HG03103 (cell line): ENCODE measurements at regions not wholly inside any gene's neighbourhood (a gene's known extent, or its start where the extent isn't known, plus 50 kb on each side); places are given as distances from the start of the nearest gene placed in this dataset.
"Not testable (repeated sequence)": the region's sequence is repeated elsewhere in the genome, so short reads cannot be mapped to it uniquely, and the experiment has no call there.

Experiments
- ATAC-seq: cut with Tn5 transposase; IDR thresholded peaks from one replicate; pipeline ENCODE4 v1.9.1; 2021; ENCODE audit warnings: low read depth; ENCODE audit not compliant: unreplicated experiment

DNA sequence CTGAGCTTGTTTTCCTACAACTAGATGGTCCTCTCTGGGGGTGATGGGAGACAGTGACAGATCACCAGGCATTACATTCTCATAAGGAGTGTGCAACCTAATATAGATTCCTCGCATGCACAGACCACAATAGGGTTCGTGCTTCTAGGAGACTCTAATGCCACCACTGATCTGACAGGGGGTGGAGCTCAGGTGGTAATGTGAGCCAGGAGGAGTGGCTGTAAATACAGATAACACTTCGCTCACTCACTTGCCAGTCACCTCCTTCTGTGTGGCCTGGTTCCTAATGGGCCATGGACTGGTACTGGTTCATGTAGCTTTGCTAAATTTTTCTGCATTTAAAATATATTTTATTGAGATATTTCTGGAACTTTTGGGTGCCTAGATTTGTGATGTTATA is 202.3 kb upstream of the ZNF32 start:
- no peak for ATAC-seq

DNA sequence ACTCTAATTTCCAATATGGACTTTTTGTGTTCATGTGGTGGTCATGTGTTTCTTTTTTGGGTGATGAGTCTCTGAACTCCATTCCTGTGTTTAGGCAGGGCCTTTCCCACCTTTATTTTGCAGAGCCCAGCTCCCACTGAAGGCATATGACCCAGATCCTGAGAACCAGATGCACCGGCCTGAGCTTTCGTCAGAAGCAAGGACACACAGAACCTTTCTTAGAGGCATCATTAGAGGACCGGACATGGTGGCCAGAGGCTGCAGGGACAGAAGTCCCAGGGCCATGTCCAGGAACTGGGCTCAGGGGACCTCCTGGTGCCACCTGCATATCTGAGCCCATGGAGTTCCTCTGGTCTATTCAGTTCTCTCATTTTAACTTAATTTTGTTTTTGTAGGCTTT is 200.9 kb upstream of the ZNF32 start:
- ATAC-seq, result no peak

DNA sequence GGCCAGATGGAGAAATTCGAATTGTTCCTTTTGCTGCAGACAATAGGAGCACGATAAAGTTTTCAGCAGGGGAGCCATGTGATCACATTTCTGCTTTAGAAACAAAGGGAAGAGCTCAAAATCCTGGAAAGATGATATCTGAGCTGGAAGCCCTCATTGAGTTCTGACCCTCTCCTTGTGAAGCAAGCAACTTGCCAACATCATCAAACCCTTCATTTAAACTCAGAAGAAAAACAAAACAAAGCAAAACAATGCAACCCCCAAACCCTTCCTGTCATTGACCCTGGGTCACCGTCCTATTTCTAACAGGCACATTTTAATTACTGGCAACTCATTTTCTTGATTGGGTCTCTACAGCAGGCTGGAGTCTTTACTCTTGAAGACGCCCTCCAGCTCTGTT is 198.3 kb upstream of the ZNF32 start:
- no peak for ATAC-seq

DNA sequence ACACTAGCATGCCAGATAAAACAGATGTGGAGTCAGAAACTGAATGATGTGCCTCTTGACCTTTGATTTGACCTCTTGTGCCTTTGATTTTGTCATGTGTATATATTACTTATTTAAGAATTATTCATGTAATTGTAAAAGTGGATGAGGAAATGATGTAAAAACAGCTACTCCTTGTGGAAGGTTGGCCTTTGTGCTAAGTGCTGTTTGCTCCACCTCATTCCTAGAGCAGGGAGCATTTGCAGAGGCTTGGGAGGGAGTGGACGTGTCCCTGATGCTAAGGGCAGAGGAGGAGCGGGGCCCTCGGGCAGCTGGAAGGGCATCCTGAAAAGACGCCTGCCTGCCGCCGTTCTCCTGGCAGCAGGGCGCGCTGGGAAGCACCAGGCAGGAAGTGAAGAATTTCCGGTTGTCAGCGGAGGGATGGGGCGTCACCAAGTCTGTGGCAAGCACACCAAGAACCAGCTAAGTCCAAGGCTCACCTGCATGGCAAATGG is 197.6 kb upstream of the ZNF32 start:
- ATAC-seq, result peak; percentile 56

DNA sequence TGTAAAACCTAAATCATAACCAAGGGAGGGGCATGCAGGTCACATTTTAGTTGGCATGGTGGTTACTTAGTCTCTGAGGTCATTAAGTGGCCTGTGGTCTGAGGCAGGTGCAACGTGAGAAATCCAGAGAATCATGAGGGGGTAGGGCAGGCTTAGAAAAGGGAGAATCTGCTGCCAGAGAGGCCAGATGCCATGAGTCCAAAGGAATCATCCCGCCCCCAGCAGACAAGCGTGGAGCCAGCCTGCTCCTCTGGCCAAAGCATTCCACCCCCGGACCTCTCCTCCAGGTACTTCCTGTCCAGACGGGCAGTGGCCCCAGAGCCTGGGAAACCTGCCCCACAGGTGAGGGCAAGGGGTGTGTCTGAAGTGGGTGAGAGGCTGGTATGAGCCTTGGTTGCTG is 196.4 kb upstream of the ZNF32 start:
- no peak for ATAC-seq

DNA sequence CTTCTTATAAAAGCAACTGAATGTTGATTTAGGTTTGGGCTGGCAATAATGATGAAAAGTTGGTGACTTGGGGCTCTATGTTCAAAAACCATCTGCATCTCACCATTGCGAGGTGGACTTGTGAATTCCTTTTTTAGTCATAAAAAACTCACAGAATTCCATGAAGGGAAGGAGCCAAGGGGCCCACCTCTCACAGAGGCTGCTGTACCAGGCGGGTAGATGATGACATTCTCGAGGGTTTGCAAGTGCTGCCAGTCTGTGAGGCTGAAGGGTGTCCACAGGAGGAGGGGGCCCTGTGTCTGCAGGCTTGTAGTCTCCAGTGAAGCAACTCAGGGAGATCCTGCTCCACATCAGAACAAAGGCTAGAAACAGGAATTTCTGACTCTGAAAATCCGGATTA is 195.5 kb upstream of the ZNF32 start:
- ATAC-seq, result no peak

DNA sequence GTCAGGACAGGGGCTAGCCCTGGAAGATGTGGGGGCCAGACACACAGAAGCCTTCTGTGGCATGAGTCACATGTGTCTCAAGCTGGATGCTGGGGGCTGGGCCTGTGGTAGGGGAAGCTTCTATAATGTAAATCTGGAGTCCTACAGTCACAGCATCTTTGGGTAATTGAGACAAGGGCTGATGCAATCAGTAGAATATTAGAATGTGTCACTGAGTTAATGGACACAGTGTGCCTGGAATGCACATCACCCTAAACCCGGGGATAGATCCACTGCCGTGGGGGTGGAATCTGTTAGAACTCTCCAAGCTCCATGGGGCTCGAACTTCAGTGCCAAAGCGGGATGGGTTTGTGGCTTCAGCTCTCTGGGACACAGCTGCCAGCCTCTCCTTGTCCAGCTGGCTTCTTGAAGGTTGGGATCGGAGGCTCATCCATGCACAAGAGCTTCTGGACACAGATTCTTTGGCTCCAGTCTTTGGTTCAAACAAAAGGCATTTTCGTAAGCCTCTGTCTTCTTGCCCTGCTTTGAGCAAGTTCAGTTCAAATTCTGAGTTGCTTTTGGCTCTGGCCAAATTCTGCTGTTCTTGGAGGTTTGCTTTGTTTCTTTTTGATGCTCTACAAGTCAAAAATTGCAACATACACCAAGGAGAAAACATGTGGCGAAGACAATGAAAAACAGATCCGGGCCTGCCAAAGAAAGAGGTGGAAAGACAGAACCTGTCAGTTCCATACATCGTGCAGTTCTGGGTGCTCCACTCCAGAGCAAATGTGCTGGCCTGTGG is 194.8 kb upstream of the ZNF32 start:
- no peak for ATAC-seq

DNA sequence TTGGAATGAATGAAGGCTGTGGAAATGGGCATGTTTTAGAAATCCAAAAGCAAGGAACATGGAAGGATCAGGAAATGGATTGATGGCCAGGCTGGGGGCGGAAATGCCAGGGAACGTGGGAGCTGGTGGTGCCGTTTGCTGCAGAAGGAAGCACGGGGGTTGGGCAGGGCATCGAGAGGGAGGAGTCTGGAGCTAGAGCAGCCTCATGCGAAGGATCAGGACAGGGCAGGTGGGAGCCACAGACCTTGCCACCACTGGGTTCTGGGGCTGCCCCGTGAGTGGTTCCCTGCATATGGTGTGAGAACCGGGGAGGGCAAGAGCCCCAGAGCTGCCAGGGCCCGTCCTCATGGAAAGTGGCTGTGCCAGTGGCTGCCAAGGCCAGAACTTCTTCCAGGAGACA is 193.8 kb upstream of the ZNF32 start:
- ATAC-seq, result no peak

DNA sequence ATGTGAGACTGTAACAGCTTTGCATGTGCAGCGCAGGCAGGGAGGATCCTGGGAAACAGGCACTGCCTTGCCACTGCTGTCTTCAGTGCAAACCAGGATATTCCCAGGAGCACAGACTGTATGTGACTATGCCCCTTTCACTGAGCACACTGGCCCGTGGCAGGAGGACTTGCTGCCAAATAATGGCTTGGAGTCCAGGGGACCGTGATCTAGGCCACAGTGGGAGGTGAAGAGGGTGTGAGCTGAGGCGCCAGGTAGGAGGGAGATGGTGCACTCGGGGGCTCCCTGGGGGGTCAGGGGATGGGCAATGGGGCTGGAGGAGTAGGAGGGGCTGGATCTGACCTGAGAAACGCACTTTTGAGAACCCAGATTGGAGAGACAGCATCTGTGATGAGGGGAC is 193.4 kb upstream of the ZNF32 start:
- no peak for ATAC-seq

DNA sequence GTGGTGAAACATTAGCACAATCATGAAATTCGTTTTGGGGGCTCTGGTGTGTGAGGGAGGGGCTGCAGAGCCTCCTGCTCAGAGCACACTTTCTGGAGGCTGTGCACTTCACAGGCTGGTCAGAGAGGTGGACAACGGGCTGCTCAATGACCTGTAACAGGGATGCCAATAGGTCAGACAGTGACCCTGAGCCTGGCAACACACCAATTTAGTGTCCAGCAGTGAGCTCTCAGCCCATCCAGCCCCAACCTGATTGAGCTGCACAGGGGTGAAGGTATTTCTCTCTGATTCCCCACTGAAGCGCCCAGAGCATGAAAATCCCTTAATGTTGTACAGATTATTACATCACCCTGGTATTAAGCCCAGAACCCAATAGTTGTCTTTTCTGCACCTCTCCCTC is 191.3 kb upstream of the ZNF32 start:
- ATAC-seq, result no peak

DNA sequence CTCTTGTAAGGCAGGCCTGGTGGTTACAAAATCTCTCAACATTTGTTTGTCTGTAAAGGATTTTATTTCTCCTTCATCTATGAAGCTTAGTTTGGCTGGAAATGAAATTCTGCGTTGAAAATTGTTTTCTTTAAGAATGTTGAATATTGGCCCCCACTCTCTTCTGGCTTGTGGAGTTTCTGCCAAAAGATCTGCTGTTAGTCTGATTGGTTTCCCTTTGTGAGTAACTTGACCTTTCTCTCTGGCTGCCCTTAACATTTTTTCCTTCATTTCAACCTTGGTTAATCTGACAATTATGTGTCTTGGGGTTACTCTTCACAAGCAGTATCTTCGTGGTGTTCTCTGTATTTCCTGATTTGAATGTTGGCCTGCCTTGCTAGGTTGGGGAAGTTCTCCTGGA is 186.1 kb upstream of the ZNF32 start:
- not testable (repeated sequence) for ATAC-seq

DNA sequence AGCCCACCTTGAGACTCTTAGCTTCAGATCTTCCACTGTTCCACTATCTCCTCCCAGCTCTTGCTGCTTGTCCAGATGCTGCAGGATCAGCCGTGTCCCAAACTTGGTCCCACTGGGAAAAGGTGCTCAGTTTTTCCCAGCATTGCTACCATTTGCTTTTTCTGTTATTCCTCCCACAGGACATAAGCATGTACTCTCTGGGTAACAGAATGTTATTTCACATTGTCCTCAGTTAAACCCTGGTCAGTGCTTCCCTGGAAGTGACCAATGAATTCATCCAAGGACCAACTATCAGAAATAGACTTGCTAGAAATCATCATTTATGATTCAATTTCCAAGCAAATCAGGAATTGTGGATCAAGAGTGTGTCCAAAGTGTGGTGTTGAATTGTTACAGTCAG is 179.2 kb upstream of the ZNF32 start:
- ATAC-seq, result no peak

DNA sequence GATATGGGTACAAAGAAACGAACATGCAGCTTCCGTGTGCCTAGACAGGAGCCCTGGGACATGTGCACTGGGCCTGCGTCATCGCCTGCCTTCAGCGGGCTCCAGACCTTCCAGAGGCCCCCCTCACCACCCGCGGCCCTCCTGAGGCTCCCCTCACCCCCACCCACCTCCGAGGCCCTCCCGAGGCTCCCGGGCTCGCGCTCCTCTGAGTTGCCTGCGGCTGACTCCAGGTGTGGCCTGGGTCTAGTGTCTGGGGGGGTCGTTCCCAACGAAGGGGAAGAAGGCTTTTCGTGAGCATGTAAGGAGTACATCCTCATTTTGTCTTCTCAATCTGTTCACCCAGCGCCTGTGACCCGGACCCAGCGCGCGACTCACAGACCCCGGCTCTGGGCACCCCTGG is 177.3 kb upstream of the ZNF32 start:
- no peak for ATAC-seq

DNA sequence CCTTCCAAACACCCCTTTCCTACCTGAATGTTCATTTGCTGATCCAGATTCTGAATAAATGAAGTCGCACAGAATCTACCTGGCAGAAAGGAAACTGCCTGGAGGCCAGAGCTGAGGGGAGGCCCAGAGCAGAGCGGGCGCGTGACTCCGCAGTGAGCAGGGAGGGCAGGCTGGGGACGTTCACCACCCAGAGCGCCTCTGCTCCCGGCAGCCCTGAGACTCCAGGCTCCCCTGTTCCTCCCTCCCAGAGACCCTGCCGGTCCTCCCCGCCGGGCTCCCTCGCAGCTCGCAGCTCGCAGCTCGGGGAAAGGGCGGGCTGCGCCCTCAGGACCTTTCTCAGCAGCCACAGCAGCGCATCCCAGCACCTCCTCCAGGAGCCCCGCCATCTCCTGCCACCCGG is 176.7 kb upstream of the ZNF32 start:
- ATAC-seq, result no peak

DNA sequence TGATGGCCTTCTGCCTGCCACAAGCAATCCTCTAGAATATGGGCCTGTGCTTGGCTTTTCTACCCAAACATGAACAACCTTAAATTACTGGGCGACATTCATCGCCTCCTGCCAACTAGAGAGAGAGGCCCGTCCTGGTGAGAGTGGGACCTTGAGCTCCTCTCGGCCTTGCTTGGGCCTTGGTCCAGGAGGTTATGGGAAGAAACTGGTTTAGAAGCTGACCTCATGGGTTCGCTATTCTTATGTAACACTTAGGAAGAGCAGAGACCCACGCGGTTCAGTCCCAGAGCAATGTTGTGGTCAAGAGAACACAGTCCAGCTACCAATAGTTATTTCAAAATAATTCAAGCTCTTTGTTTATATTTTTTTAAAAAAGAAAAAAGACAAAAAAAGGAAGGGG is 176.3 kb upstream of the ZNF32 start:
- ATAC-seq, result no peak

DNA sequence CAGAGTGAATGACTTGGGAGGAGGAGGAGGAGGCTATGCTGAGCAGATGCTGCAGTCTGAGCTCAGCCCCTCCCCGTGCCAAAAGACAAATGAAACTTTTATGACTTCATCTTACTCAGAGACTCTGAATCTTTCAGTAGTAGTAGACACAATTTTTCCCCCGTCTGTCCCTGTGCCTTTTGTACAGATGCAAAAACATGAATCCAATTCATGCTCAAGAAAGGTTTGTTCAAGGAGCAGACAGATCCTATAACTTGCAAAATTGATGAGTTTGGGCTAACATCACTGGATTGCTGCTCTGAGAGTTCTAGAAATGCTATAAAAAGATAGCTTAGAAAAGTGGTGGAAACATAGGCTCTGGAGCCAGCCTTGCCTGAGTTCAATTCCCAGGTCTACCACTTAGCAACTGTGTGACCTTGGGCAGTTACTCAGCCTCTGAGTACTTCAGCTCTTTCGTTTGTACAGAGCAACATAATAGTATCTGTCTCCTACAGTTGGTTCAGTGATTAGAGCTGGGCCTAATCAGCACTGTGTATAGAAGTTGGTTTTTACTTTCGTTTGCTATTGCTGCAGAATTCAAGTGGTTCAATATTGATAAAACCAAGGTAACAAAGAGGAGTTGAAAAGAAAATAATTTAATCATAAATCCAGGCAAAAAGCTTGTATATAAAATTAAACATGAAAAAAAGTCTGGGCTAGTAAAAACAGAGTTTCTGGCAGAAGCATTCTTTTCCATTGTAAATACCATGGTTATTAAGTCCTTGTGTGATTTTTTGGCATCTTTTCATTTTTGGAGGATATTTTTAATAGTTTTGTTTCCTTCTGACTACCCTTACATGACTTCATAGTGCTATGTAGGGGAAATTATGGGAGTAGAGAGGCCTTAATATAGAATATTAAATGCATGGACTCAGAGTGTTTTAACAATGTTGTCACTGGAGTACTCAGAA is 174.2 kb upstream of the ZNF32 start:
- ATAC-seq, result no peak

DNA sequence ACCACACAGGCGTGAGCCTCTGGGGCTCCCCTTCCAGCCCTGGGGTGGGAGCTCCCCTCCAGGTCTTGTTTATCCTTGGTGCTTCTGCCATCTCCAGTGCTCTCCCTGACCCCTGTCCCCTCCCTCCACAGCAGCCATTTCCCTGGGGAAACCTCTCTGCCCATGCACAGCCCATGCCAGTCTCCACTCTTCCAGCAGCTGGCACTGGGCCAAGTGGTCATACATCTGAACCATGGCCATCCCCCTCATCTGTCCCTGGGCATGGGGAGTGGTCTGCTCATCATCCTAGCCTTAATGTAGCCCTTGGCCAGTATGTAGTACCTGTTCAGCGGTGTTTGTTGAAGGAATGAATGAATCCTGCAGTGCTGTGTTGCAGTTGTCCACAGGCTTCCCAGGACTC is 172.4 kb upstream of the ZNF32 start:
- no peak for ATAC-seq

DNA sequence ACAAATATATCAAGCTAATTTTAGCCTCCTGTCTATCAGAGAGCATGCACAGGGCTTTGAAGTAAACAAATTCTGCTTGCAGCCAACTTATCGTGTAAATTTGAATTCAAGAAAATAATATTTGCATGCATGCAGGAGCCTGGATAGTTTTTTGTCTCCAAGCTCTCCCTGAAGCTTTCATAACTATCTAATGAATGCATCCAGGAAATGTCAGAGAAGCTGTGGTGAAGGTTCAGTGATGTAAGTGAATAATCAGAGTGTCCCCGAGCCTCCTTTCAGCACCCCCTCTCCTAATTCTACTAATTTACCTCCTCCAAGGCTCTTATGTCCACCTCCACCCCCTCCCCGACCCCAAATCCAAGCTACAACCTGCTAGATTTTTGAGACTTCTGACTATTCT is 172.0 kb upstream of the ZNF32 start:
- no peak for ATAC-seq

DNA sequence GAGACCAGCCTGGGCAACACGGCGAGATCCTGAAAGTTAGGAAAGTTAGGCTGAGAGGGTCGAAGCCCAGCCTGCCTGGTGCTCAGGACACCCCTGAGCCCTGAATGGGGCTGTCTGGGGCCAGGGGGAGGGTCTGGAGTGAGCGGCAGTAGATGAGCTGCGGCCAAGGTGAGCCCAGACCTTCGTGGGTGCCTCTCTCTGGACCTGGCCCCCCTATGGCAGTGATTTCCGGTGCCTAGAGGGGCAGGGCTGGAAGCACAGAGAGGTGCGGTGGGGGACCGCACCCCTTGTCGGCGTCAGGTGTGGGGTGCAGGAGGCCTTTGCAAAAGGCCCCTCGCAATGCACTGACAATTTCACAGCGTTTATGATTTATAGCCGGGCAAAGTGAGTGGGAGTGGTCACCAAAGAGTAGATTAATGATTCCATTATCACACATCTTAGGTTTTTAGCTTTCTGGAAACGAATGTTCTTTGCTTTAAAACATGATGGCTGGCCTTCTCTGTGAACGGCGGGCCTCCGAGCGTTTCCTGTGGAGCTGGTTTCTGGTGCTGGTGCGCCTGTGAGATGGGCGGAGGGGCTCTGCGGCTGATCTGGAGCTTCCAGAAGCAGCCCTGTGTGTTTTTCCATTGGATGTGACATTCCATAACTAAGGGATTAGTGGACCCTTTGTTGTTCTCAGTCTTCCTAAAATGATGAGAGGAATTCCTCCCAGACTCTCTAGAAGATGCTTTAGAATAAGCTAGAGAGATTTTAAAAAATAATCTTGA is 171.0 kb upstream of the ZNF32 start:
- no peak for ATAC-seq

DNA sequence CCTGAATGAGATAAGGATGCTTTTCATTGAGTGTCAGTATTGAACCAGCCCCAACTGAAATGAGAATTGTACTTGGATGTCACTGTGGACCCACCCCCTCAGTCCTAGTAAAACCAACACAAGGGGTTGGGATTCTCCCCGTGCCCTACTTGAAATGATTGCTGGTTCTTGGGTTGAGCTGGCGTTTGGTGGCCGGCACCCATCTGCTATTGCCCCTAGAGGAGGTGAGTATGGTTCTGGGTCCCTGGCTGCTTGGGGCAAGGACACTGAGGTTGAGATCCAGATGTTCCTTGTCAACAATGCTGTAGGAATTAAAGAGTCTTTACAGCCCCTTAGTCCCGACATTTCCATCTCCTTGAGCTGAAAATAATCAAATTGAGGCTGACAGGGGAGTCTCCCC is 170.0 kb upstream of the ZNF32 start:
- ATAC-seq, result no peak

DNA sequence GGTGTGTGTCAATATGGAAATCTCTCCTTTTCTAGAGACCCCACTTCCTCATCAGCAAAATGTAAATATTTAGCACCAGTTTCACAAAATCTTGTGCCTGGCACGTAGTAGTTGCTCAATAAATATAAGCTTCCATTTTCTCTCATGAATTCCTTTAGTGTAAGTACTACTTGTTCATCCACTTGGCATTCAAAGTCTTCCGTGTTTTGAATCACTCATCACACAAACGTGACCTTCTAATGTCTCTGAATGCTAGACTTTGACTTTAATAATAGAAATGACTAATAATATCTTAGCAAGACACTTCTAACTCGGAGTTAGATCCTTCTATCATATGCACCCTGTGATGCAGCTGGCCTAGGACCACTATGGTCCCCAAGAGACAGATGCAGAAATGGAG is 168.7 kb upstream of the ZNF32 start:
- ATAC-seq, result no peak
